SK-MEL-5 (cell line): ENCODE measurements at regions not wholly inside any gene's neighbourhood (a gene's known extent, or its start where the extent isn't known, plus 50 kb on each side); places are given as distances from the start of the nearest gene placed in this dataset.

ENCODE experiments used
- DNase-seq: peaks from one replicate; pipeline ENCODE4 v3.0.0-alpha.2; 2016; ENCODE audit warnings: low read depth, low spot score
- in situ Hi-C: cut with HindIII; loops from 2 replicates; pipeline ENCODE4 v1.10.0; 2016; ENCODE audit warnings: low sequenced_read_pairs, high pct_unique_total_duplicates, low pct_unique_long_range_greater_than_20kb

GRCh38 chr6:154885214-154885613 lies 109.9 kb upstream of the TIAM2 start:
- in situ Hi-C loops: no loop called here
- no peak for DNase-seq

DNA sequence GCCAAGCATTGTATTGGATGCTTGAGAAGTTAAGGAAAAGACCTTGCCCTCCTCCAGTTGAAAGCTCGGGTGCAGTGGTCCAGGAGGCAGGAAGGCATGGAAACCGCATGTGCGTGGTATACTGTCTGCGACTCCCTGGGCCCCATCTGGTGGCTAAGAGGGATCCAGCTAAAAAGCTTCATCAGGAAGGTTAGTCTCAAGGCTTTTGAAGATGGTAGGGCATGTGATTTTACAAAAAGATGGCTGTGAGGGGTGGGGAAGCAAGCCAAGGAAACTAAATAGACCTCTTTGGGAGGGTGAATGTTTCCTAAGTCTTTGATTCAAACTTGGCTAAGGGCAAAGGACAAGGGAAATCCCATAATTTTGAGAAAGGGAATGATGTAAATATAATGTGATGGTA lies 109.1 kb upstream of the TIAM2 start:
- in situ Hi-C loops: no loop called here
- DNase-seq: no peak

DNA sequence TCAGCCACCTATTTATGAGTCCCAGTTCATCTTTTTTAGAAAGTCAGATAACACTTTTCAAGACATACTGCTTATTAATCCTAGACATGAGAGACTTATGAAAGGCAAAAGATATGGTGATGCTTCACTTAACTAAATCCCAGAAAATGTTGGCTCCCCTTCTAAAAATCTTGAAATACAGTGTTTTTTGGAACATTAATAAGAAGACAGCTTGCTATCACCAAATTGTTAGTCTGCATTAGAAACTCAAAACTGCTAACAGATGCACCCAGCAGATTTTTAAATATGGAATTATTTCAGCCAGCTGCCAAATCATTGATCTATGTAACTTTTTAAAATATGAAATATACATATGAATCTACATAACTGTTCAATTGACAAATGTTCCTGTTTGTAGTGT lies 108.6 kb upstream of the TIAM2 start:
- in situ Hi-C loops: no loop called here
- DNase-seq: no peak

DNA sequence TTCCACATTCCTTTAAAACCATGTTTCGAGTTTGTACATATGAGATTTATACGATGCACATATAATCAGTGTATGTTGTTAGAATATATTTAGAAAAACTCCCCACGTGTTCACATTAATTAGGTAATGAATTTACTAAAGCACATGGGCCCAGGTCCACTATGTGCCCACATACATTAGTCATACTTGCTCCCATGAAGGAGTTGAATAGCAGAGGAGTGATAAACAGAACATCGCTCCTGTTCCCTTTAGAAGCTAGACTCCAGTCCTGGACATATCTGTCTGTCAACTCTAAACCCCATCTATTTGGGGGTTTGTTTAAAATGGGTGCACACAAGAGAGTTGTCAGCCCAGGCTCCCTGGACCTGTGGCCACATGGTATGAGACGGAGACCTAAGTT lies 108.1 kb upstream of the TIAM2 start:
- no peak for DNase-seq
- in situ Hi-C loops: no loop called here

- no peak for DNase-seq
- in situ Hi-C loops: no loop called here
These were observed 106.5 kb upstream of the TIAM2 start for GRCh38 chr6:154888421-154889295.

GRCh38 chr6:154890874-154891273 lies 104.2 kb upstream of the TIAM2 start:
- in situ Hi-C loops: no loop called here
- DNase-seq: no peak

GRCh38 chr6:154891901-154892300 lies 103.2 kb upstream of the TIAM2 start:
- in situ Hi-C loops: no loop called here

GRCh38 chr6:154893917-154894316 lies 101.2 kb upstream of the TIAM2 start:
- in situ Hi-C loops: no loop called here
- DNase-seq: no peak

More at GRCh38 chr6:154891901-154892300, 103.2 kb upstream of the TIAM2 start:
- no peak for DNase-seq

GRCh38 chr6:154894902-154895301 lies 100.2 kb upstream of the TIAM2 start:
- in situ Hi-C loops: no loop called here
- DNase-seq: no peak

DNA sequence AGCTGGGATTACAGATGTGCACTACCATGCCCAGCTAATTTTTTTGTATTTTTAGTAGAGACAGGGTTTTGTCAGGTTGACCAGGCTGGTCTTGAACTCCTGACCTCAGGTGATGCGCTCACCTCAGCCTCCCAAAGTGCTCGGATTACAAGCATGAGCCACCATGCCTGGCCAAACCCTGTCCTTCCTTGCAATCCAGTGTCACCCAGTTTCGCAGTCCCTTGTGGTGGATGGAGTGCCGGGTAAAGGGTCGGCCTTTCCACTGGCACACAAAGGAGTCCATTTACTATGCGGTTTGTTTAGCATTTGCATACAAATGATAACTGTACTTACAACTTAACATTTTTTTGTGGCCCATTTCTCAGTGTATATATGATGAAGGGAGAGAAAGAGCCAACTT lies 99.3 kb upstream of the TIAM2 start:
- in situ Hi-C loops: no loop called here
- DNase-seq: no peak

GRCh38 chr6:154898821-154899220 lies 96.3 kb upstream of the TIAM2 start:
- in situ Hi-C loops: no loop called here

GRCh38 chr6:154899824-154900463 lies 95.2 kb upstream of the TIAM2 start:
- no peak for DNase-seq
- in situ Hi-C loops: no loop called here

More at GRCh38 chr6:154898821-154899220, 96.3 kb upstream of the TIAM2 start:
- no peak for DNase-seq

- DNase-seq: no peak
- in situ Hi-C loops: no loop called here
These were observed 93.1 kb upstream of the TIAM2 start for GRCh38 chr6:154901876-154902552.

DNA sequence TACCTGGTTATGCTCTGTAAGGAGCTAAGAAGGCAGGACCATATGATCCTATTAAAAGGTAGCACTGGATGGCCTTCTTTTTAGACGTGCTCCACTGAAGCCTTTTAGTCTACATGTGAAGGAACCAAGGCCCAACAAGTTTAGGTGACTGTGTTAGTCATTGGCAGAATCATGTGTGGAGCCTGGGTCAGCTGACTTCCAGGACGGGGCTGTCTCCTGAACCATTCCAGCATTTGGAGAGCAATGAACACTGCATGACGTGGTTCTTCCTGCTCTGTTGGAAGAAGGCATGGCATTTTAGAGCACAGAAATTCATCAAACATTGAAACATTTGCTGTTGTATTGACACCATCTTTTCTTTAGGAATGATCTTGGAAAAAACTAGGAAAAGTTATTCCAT lies 87.8 kb upstream of the TIAM2 start:
- in situ Hi-C loops: no loop called here
- DNase-seq: no peak

DNA sequence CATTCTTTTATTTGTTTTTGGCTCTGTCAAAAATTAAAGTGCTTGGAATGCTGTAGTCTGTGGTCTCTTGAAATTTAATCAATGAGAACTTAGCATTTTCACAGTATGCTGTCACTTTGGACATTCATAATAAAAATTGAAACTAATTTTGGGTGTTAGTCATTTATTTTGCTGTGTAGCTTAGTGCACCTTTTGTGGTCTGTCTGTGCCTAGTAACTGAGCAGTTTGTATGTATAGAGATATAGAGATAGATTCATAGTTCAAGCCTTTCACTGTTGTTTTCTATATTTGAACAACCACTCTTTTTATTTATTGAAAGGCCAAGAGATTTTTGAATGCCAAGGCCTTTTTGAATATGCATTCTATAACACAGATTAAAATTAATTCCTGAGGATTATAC lies 86.4 kb upstream of the TIAM2 start:
- DNase-seq: no peak
- in situ Hi-C loops: no loop called here

DNA sequence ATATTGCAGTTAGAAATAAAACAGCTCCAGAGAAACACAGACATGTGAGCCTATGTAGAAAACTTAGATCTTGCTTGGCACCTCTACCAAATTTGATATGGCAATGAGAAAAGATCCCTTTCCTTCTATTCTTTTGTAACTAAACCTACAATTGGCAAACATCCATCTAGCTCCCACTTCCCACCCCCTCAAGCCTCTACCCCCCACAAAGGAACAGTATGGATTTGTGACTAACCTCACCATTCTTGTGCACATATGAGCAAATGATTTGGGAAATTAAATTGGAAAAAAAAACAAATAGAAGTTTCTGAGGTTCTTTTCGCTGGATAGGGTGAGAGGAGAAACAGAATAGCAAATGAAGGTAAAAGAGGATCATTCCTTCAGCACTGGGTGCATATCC lies 85.8 kb upstream of the TIAM2 start:
- no peak for DNase-seq
- in situ Hi-C loops: no loop called here

- DNase-seq: no peak
- in situ Hi-C loops: no loop called here
These were observed 85.3 kb upstream of the TIAM2 start for GRCh38 chr6:154909821-154910220.

DNA sequence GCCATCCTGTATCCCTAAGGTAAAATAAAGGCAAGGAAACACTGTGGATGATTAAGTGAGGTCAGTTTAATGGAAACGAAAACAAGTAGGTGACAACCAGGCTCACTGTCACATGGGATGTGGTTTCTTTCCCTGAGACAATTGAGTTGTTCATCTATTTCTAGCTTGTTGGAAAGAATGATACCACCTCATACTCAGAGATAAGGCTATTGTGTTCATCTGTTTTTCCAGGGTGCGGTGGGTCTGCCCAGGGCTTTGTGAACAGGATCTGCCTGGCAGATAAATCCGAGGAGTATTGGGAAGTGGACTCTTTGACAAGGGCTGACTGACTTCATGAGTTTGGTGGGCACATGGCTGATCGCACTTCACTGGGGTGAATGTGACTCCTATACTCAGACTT lies 80.8 kb upstream of the TIAM2 start:
- in situ Hi-C loops: no loop called here

DNA sequence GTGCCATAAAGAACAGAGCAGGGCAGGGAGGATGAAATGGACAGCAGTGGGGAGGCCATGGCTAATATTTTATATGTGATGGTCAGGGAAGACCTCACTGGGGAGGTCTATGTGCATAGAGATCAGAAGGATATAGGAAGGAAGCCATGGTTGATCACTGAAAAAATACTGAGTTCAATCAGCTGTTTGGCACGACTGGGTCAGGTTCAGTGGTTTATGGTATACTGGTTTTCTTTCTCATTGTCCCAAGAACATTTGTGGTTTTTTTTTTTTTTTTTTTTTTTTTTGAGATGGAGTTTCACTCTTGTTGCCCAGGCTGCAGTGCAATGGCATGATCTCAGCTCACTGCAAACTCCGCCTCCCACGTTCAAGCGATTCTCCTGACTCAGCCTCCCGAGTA lies 78.3 kb upstream of the TIAM2 start:
- in situ Hi-C loops: no loop called here
- DNase-seq: no peak

More for the DNA sequence above, 80.8 kb upstream of the TIAM2 start:
- DNase-seq: no peak
